ENCODE measurements at regions not wholly inside any gene's neighbourhood (a gene's known extent, or its start where the extent isn't known, plus 50 kb on each side); places are given as distances from the start of the nearest gene placed in this dataset.

DNA sequence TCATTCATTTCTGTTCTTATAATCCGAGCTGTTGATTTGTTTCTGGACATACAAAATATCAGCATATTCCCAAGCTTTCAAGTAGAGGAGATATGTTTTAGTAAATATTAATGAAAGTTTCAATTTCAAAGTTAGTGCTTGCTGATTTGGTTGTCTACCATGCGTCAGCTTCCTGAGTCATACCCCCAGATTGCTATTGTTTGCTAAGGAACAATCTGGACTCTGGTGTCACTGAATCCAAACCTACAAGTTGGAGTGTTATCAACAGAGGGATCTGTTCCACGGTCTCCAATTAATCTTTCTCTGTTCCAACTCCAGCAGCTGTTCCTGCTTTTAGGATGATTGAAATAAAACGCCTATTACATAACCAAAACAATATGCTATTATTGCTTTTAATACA, 96.1 kb upstream of the FAM9A start:
- H3K27me3 ChIP-seq (ENCODE audit: insufficient read depth, low read depth), result no peaks in the 10 kb centered on the region
- H4K20me1 ChIP-seq (ENCODE audit: insufficient read depth), result no peaks in the 10 kb centered on the region
- TF ChIP-seq, protein P1, sequence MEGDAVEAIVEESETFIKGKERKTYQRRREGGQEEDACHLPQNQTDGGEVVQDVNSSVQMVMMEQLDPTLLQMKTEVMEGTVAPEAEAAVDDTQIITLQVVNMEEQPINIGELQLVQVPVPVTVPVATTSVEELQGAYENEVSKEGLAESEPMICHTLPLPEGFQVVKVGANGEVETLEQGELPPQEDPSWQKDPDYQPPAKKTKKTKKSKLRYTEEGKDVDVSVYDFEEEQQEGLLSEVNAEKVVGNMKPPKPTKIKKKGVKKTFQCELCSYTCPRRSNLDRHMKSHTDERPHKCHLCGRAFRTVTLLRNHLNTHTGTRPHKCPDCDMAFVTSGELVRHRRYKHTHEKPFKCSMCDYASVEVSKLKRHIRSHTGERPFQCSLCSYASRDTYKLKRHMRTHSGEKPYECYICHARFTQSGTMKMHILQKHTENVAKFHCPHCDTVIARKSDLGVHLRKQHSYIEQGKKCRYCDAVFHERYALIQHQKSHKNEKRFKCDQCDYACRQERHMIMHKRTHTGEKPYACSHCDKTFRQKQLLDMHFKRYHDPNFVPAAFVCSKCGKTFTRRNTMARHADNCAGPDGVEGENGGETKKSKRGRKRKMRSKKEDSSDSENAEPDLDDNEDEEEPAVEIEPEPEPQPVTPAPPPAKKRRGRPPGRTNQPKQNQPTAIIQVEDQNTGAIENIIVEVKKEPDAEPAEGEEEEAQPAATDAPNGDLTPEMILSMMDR (conservative IDR thresholded peaks at IDR 0.05; ENCODE audit: low read depth, low read length), result no peak
- H3K4me3 ChIP-seq (IDR thresholded peaks at IDR 0.05; ENCODE audit: insufficient read depth, low read depth, low read length), result no peak overlapping the region
- no peaks in the 10 kb centered on the region for H3K79me2 ChIP-seq (ENCODE audit: insufficient read depth, low read depth)
- H3K27ac ChIP-seq, result no peak overlapping the region
- H3K9ac ChIP-seq, result no peak overlapping the region
- H3K36me3 ChIP-seq (ENCODE audit: insufficient read depth), result no peaks in the 10 kb centered on the region
- H2AFZ ChIP-seq (ENCODE audit: low read depth), result no peak overlapping the region
- H3K4me2 ChIP-seq, result no peak overlapping the region
- no peaks in the 10 kb centered on the region for H3K4me1 ChIP-seq (ENCODE audit: low read depth, poor library complexity, severe bottlenecking)

DNA sequence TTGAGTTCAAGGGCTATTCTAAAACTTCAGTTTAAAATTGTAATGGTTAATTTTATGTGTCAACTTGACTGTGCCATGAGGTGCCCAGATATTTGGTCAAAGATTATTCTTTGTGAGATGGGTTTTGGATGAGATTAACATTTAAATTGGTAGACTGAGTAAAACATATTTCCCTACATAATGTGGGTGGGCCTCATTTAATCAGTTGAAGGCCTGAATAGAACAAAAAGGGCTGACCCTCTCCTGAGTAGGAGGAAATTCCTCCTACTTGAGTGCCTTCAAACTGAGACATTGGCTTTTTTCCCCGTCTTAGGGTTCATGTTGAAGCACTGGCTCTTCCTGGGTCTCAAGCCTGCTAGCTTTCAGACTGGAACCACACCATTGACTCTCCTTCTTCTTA, 89.6 kb upstream of the FAM9A start:
- no peaks in the 10 kb centered on the region for H3K4me1 ChIP-seq (ENCODE audit: low read depth, poor library complexity, severe bottlenecking)
- no peak overlapping the region for H2AFZ ChIP-seq (ENCODE audit: low read depth)
- H3K27me3 ChIP-seq (ENCODE audit: insufficient read depth, low read depth), result no peaks in the 10 kb centered on the region
- no peaks in the 10 kb centered on the region for H4K20me1 ChIP-seq (ENCODE audit: insufficient read depth)
- H3K36me3 ChIP-seq (ENCODE audit: insufficient read depth), result no peaks in the 10 kb centered on the region
- TF ChIP-seq, protein P1 (conservative IDR thresholded peaks at IDR 0.05; ENCODE audit: low read depth, low read length), result no peak
- no peak overlapping the region for H3K9ac ChIP-seq
- H3K27ac ChIP-seq, result no peak overlapping the region
- H3K4me3 ChIP-seq (IDR thresholded peaks at IDR 0.05; ENCODE audit: insufficient read depth, low read depth, low read length), result no peak overlapping the region
- no peaks in the 10 kb centered on the region for H3K79me2 ChIP-seq (ENCODE audit: insufficient read depth, low read depth)
- no peak overlapping the region for H3K4me2 ChIP-seq

DNA sequence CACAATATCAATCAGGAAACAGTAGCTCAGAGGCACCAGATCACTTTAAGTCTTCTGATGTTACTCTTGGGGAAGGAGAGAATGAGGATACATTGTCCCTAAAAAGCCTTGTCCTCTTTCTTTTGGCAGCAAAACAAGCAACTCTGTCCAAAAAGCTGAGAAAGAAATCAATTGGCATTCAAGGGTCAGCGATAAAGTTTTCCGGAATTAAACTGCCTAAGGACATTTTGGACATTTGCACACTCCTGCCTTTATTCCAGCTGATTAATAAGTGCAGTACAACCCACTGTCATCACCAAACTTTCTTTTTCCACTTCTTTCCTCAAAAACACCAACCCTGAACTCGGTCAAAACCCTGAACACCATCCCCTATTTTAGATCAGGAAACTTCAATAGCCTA, 85.8 kb upstream of the FAM9A start:
- H2AFZ ChIP-seq (ENCODE audit: low read depth), result no peak overlapping the region
- no peak overlapping the region for H3K4me3 ChIP-seq (IDR thresholded peaks at IDR 0.05; ENCODE audit: insufficient read depth, low read depth, low read length)
- no peak overlapping the region for H3K4me2 ChIP-seq
- no peaks in the 10 kb centered on the region for H3K36me3 ChIP-seq (ENCODE audit: insufficient read depth)
- H4K20me1 ChIP-seq (ENCODE audit: insufficient read depth), result no peaks in the 10 kb centered on the region
- H3K4me1 ChIP-seq (ENCODE audit: low read depth, poor library complexity, severe bottlenecking), result no peaks in the 10 kb centered on the region
- no peak overlapping the region for H3K27ac ChIP-seq
- TF ChIP-seq, protein P1 (conservative IDR thresholded peaks at IDR 0.05; ENCODE audit: low read depth, low read length), result no peak
- no peaks in the 10 kb centered on the region for H3K27me3 ChIP-seq (ENCODE audit: insufficient read depth, low read depth)
- no peak overlapping the region for H3K9ac ChIP-seq
- no peaks in the 10 kb centered on the region for H3K79me2 ChIP-seq (ENCODE audit: insufficient read depth, low read depth)

DNA sequence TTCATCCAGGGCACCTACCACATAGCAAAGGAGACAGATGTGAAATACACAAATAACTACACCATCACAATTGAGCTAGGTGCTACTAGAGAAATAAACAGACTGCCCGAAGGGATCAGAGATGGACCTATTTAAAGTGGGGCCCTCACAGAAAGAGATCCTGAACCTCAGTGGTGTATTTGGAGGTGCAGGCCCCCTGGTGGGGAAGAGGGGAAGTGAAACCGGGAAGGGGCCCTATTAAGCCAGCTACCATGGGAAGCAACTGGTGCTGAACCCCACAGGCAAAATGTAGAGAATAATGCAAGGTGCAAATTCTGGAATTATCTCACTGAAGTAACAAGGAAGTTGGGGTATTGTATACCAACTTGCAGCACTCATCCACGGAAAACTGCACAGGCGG, 78.6 kb upstream of the FAM9A start:
- no peak overlapping the region for H2AFZ ChIP-seq (ENCODE audit: low read depth)
- no peak overlapping the region for H3K27ac ChIP-seq
- H3K27me3 ChIP-seq (ENCODE audit: insufficient read depth, low read depth), result no peaks in the 10 kb centered on the region
- H3K4me3 ChIP-seq (IDR thresholded peaks at IDR 0.05; ENCODE audit: insufficient read depth, low read depth, low read length), result no peak overlapping the region
- no peaks in the 10 kb centered on the region for H4K20me1 ChIP-seq (ENCODE audit: insufficient read depth)
- no peak overlapping the region for H3K9ac ChIP-seq
- no peak overlapping the region for H3K4me2 ChIP-seq
- no peaks in the 10 kb centered on the region for H3K79me2 ChIP-seq (ENCODE audit: insufficient read depth, low read depth)
- TF ChIP-seq, protein P1 (conservative IDR thresholded peaks at IDR 0.05; ENCODE audit: low read depth, low read length), result peak; percentile 62
- no peaks in the 10 kb centered on the region for H3K36me3 ChIP-seq (ENCODE audit: insufficient read depth)
- no peaks in the 10 kb centered on the region for H3K4me1 ChIP-seq (ENCODE audit: low read depth, poor library complexity, severe bottlenecking)

DNA sequence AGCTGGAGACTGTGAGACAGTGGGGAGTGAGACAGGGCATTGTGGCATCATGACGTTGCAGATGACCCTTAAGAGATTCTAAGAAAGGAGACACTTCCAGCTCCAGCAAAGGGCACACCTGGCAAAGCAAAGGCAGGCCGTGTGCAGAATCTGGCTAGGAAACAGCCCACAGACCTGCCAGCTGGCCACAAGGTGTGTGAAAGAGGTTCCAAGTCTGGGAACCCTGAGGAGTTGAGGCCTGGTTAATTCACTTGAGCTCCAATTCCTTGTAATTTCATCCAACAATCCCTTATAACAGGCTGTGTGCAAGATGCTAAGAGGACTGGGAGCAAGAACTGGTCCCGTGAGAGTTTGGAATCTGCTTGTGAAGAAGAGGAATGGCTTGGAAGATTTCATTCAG, 72.8 kb upstream of the FAM9A start:
- Histone ChIP-seq H3K4me3 (IDR thresholded peaks at IDR 0.05; ENCODE audit: insufficient read depth, low read depth, low read length) (no peak overlapping the region), H3K36me3 (ENCODE audit: insufficient read depth) (no peaks in the 10 kb centered on the region), H2AFZ (ENCODE audit: low read depth) (no peak overlapping the region), H3K9ac (no peak overlapping the region), H3K4me2 (no peak overlapping the region), H3K27ac (no peak overlapping the region), H4K20me1 (ENCODE audit: insufficient read depth) (no peaks in the 10 kb centered on the region), H3K79me2 (ENCODE audit: insufficient read depth, low read depth) (no peaks in the 10 kb centered on the region), H3K4me1 (ENCODE audit: low read depth, poor library complexity, severe bottlenecking) (no peaks in the 10 kb centered on the region), H3K27me3 (ENCODE audit: insufficient read depth, low read depth) (no peaks in the 10 kb centered on the region)
- TF ChIP-seq, protein P1 (conservative IDR thresholded peaks at IDR 0.05; ENCODE audit: low read depth, low read length), result no peak
